Glutamatergic neuron (in vitro differentiated cells): ENCODE measurements at regions not wholly inside any gene's neighbourhood (a gene's known extent, or its start where the extent isn't known, plus 50 kb on each side); places are given as distances from the start of the nearest gene placed in this dataset.

ENCODE experiments used
- DNase-seq: peaks from one replicate; pipeline ENCODE4 v3.0.0; 2022
- H3K27ac Mint-ChIP-seq: one replicate; pipeline ENCODE4 v1.8.0; 2020; ENCODE audit warnings: mild to moderate bottlenecking, mixed read lengths, inconsistent platforms; ENCODE audit not compliant: unreplicated experiment
- H3K27me3 Mint-ChIP-seq: one replicate; pipeline ENCODE4 v1.8.0; 2020; ENCODE audit warnings: mild to moderate bottlenecking, moderate library complexity, mixed read lengths, inconsistent platforms; ENCODE audit not compliant: unreplicated experiment
- H3K36me3 Mint-ChIP-seq: one replicate; pipeline ENCODE4 v1.8.0; 2020; ENCODE audit warnings: mild to moderate bottlenecking, mixed read lengths, inconsistent platforms; ENCODE audit not compliant: unreplicated experiment
- H3K4me1 Mint-ChIP-seq: one replicate; pipeline ENCODE4 v1.8.0; 2020; ENCODE audit warnings: mild to moderate bottlenecking, low read depth, mixed read lengths, inconsistent platforms; ENCODE audit not compliant: unreplicated experiment
- H3K4me3 Mint-ChIP-seq: one replicate; pipeline ENCODE4 v1.8.0; 2020; ENCODE audit warnings: mild to moderate bottlenecking, mixed read lengths, inconsistent platforms; ENCODE audit not compliant: unreplicated experiment
- H3K9me3 Mint-ChIP-seq: one replicate; pipeline ENCODE4 v1.8.0; 2020; ENCODE audit warnings: mild to moderate bottlenecking, moderate library complexity, mixed read lengths, inconsistent platforms; ENCODE audit not compliant: unreplicated experiment
- CTCF ChIP-seq: fragments of 200-600 bp; sonication (generic); IDR thresholded peaks from one replicate; pipeline ENCODE4 v1.5.0; 2021; ENCODE audit not compliant: partially characterized antibody, unreplicated experiment

- Mint-ChIP-seq H3K27ac (no peak overlapping the region), H3K36me3 (no peaks in the 10 kb centered on the region), H3K9me3 (peaks cover 2% of the 10 kb centered on the region), H3K4me1 (no peaks in the 10 kb centered on the region), H3K4me3 (no peak overlapping the region), H3K27me3 (no peaks in the 10 kb centered on the region)
- TF ChIP-seq CTCF = no peak
- no peak for DNase-seq
Observed at GRCh38 chr3:59245300-59245858, 195.6 kb upstream of the CFAP20DC start.

- no peaks in the 10 kb centered on the region for H3K36me3 Mint-ChIP-seq
- H3K9me3 Mint-ChIP-seq = peaks cover 2% of the 10 kb centered on the region
- no peak for DNase-seq
- H3K4me1 Mint-ChIP-seq = no peaks in the 10 kb centered on the region
- H3K27me3 Mint-ChIP-seq = no peaks in the 10 kb centered on the region
- H3K4me3 Mint-ChIP-seq = no peak overlapping the region
- H3K27ac Mint-ChIP-seq = no peak overlapping the region
- no peak for TF ChIP-seq CTCF
Observed at GRCh38 chr3:59244343-59244742, 194.5 kb upstream of the CFAP20DC start.

GRCh38 chr3:59243476-59243875 lies 193.7 kb upstream of the CFAP20DC start:
- Mint-ChIP-seq H3K36me3 (no peaks in the 10 kb centered on the region), H3K9me3 (peaks cover 2% of the 10 kb centered on the region), H3K4me1 (no peaks in the 10 kb centered on the region), H3K4me3 (no peak overlapping the region), H3K27me3 (no peaks in the 10 kb centered on the region), H3K27ac (no peak overlapping the region)
- TF ChIP-seq CTCF = no peak
- no peak for DNase-seq

GRCh38 chr3:59240666-59241255 lies 190.9 kb upstream of the CFAP20DC start:
- Mint-ChIP-seq H3K27ac (no peak overlapping the region), H3K4me3 (no peak overlapping the region), H3K4me1 (no peaks in the 10 kb centered on the region), H3K9me3 (peaks cover 2% of the 10 kb centered on the region), H3K36me3 (no peaks in the 10 kb centered on the region), H3K27me3 (no peaks in the 10 kb centered on the region)
- no peak for TF ChIP-seq CTCF
- DNase-seq = no peak

GRCh38 chr3:59237121-59237520 lies 187.3 kb upstream of the CFAP20DC start:
- no peak overlapping the region for H3K27ac Mint-ChIP-seq
- no peaks in the 10 kb centered on the region for H3K27me3 Mint-ChIP-seq
- no peaks in the 10 kb centered on the region for H3K4me1 Mint-ChIP-seq
- DNase-seq = no peak
- H3K36me3 Mint-ChIP-seq = no peaks in the 10 kb centered on the region
- no peak for TF ChIP-seq CTCF
- no peaks in the 10 kb centered on the region for H3K9me3 Mint-ChIP-seq
- no peak overlapping the region for H3K4me3 Mint-ChIP-seq
